ENCODE measurements at regions not wholly inside any gene's neighbourhood (a gene's known extent, or its start where the extent isn't known, plus 50 kb on each side); places are given as distances from the start of the nearest gene placed in this dataset.

DNA sequence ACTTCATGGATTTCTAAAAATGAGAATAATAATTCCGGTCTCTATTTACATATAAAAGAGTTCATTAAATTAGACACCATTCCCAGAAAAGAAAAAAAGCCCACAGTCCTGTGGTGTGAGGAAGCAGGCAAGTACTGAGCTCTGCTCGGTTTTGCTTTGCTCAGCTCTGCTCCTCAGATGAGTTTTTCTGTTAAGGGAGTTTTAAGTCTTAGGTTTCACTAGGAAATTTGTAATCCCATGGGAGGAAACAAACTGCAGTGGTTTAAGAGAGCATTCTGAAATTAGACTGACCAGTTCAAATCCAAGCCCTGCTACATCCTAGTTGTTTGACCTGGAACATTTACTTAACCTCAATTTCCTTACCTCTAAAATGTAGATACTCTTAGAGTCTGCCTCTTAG lies 338.6 kb upstream of the MMADHC start:
- no peaks in the 10 kb centered on the region for H3K9me3 ChIP-seq (ENCODE audit: control insufficient read depth, low read depth, low read length)
- H2AFZ ChIP-seq (ENCODE audit: control insufficient read depth, low read length): no peak overlapping the region
- H3K36me3 ChIP-seq (ENCODE audit: control insufficient read depth in 2 of 2, extremely low read depth in 1 of 2, insufficient read depth in 2 of 2, low read length in 2 of 2): no peaks in the 10 kb centered on the region
- no peak overlapping the region for H3K4me3 ChIP-seq (ENCODE audit: control insufficient read depth in 2 of 3, extremely low read depth in 1 of 3, insufficient read depth in 2 of 3, low read depth in 1 of 3, low read length in 3 of 3)
- DNase-seq (ENCODE audit: low read depth, low spot score) (no peak), FAIRE-seq (no peak)
- peaks cover 9% of the 10 kb centered on the region for H3K4me1 ChIP-seq (ENCODE audit: control insufficient read depth, extremely low read depth, insufficient read depth, low read length)
- no peaks in the 10 kb centered on the region for H3K27me3 ChIP-seq (ENCODE audit: control insufficient read depth, extremely low read depth, insufficient read depth, low read length)
- no peak overlapping the region for H3K9ac ChIP-seq (ENCODE audit: control insufficient read depth, extremely low read depth, insufficient read depth, low read length)
- no peaks in the 10 kb centered on the region for H3K9me1 ChIP-seq (ENCODE audit: control insufficient read depth, extremely low read depth, insufficient read depth, low read length)
- no peak overlapping the region for H3K4me2 ChIP-seq (ENCODE audit: control insufficient read depth, extremely low read depth, insufficient read depth, low read depth, low read length)
- no peak overlapping the region for H3K27ac ChIP-seq (ENCODE audit: control insufficient read depth, insufficient read depth, low read length)
- H4K20me1 ChIP-seq (ENCODE audit: control insufficient read depth, extremely low read depth, insufficient read depth, low read length): no peaks in the 10 kb centered on the region
- dilution Hi-C loops (cut with MboI; ENCODE audit: extremely low pct_ligation_motif_present, low sequenced_read_pairs): no loop called here
- TF ChIP-seq, protein P1, sequence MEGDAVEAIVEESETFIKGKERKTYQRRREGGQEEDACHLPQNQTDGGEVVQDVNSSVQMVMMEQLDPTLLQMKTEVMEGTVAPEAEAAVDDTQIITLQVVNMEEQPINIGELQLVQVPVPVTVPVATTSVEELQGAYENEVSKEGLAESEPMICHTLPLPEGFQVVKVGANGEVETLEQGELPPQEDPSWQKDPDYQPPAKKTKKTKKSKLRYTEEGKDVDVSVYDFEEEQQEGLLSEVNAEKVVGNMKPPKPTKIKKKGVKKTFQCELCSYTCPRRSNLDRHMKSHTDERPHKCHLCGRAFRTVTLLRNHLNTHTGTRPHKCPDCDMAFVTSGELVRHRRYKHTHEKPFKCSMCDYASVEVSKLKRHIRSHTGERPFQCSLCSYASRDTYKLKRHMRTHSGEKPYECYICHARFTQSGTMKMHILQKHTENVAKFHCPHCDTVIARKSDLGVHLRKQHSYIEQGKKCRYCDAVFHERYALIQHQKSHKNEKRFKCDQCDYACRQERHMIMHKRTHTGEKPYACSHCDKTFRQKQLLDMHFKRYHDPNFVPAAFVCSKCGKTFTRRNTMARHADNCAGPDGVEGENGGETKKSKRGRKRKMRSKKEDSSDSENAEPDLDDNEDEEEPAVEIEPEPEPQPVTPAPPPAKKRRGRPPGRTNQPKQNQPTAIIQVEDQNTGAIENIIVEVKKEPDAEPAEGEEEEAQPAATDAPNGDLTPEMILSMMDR (optimal IDR thresholded peaks at IDR 0.05 in 1 of 3, IDR thresholded peaks at IDR 0.05 in 1 of 3, conservative IDR thresholded peaks at IDR 0.05 in 1 of 3; ENCODE audit: extremely low read depth in 1 of 3, insufficient read depth in 2 of 3, low read length in 3 of 3): no peak
- no peak for TF ChIP-seq EZH2 (IDR thresholded peaks at IDR 0.05; ENCODE audit: low read length)
- no peaks in the 10 kb centered on the region for H3K79me2 ChIP-seq (ENCODE audit: control insufficient read depth, insufficient read depth, low read length)

DNA sequence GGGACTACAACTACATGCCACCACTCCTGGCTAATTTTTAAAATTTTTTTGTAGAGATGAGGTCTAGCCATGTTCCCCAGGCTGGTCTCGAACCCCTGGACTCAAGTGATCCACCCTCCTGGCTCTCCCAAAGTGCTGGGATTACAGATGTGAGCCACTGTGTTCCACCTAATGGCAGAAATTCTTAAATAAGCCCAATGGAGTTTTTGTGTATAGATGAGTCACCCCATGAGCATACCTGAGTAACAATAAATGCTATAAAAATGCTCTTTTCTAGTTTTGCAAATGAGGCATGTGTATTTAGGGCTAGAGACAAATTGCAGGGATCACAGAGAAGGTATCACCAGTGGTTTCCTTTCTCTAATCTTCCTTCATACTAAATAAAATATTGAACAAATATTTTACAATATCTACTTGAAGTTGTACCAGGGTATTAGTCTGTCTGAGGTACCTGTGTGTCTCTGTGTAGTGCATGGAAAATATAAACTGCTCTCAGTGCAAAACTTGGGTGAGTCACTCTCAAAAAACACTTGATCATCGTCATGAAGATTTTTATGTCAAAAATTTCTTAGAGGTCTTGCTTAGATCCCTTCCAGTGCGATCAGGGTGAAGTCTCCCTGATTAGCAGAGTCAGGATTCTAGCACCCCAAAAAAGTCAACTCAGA lies 337.1 kb upstream of the MMADHC start:
- Histone ChIP-seq H3K9me1 (ENCODE audit: control insufficient read depth, extremely low read depth, insufficient read depth, low read length) (no peaks in the 10 kb centered on the region), H3K9me3 (ENCODE audit: control insufficient read depth, low read depth, low read length) (peaks cover 2% of the 10 kb centered on the region), H3K9ac (ENCODE audit: control insufficient read depth, extremely low read depth, insufficient read depth, low read length) (no peak overlapping the region), H3K36me3 (ENCODE audit: control insufficient read depth in 2 of 2, extremely low read depth in 1 of 2, insufficient read depth in 2 of 2, low read length in 2 of 2) (no peaks in the 10 kb centered on the region), H3K79me2 (ENCODE audit: control insufficient read depth, insufficient read depth, low read length) (no peaks in the 10 kb centered on the region), H3K4me1 (ENCODE audit: control insufficient read depth, extremely low read depth, insufficient read depth, low read length) (peaks cover 9% of the 10 kb centered on the region), H3K27ac (ENCODE audit: control insufficient read depth, insufficient read depth, low read length) (peak overlapping the region; percentile 52), H3K4me2 (ENCODE audit: control insufficient read depth, extremely low read depth, insufficient read depth, low read depth, low read length) (no peak overlapping the region), H4K20me1 (ENCODE audit: control insufficient read depth, extremely low read depth, insufficient read depth, low read length) (no peaks in the 10 kb centered on the region), H2AFZ (ENCODE audit: control insufficient read depth, low read length) (no peak overlapping the region), H3K4me3 (ENCODE audit: control insufficient read depth in 2 of 3, extremely low read depth in 1 of 3, insufficient read depth in 2 of 3, low read depth in 1 of 3, low read length in 3 of 3) (no peak overlapping the region), H3K27me3 (ENCODE audit: control insufficient read depth, extremely low read depth, insufficient read depth, low read length) (no peaks in the 10 kb centered on the region)
- FAIRE-seq (peak; percentile 61), DNase-seq (ENCODE audit: low read depth, low spot score) (peak; percentile 30)
- dilution Hi-C loops (cut with MboI; ENCODE audit: extremely low pct_ligation_motif_present, low sequenced_read_pairs): no loop called here
- TF ChIP-seq, protein P1 (optimal IDR thresholded peaks at IDR 0.05 in 1 of 3, IDR thresholded peaks at IDR 0.05 in 1 of 3, conservative IDR thresholded peaks at IDR 0.05 in 1 of 3; ENCODE audit: extremely low read depth in 1 of 3, insufficient read depth in 2 of 3, low read length in 3 of 3): no peak
- no peak for TF ChIP-seq EZH2 (IDR thresholded peaks at IDR 0.05; ENCODE audit: low read length)

All from keratinocyte (primary cell).